A673 (cell line): ENCODE measurements at regions not wholly inside any gene's neighbourhood (a gene's known extent, or its start where the extent isn't known, plus 50 kb on each side); places are given as distances from the start of the nearest gene placed in this dataset.

Source experiments
- BruUV-seq: library from RNA; stranded (reverse); fragments of 400-500 nt; replicated peaks from 2 replicates; lab custom pipeline; 2021; lab: Mats Ljungman, UMichigan
- CTCF ChIA-PET: fragments of 300-600 bp; sonication (Branson Sonifier 250); formaldehyde crosslinking; loops from one replicate; lab custom pipeline; 2022; ENCODE audit warnings: antibody characterized with exemption; lab: Charles Lee
- POLR2A ChIA-PET: fragments of 300-600 bp; sonication (Branson Sonifier 250); formaldehyde crosslinking; loops from one replicate; lab custom pipeline; 2022; ENCODE audit warnings: antibody characterized with exemption; ENCODE audit not compliant: low non-redundant PET; lab: Charles Lee
- DNase-seq: peaks from one replicate; pipeline ENCODE4 v3.0.0-alpha.2; 2015; ENCODE audit warnings: low spot score
- H3K27ac ChIP-seq: fragments of 200-600 bp; sonication (generic); 2 replicates; pipeline ENCODE4 v1.5.1; 2016; ENCODE audit warnings: mixed run types, low read depth, mild to moderate bottlenecking, mixed read lengths, antibody characterized with exemption, low read length; ENCODE audit not compliant: poor library complexity, severe bottlenecking
- H3K27me3 ChIP-seq: fragments of 200-600 bp; sonication (generic); replicated peaks from 2 replicates; pipeline ENCODE4 v1.6.1; 2017; ENCODE audit warnings: mixed run types, low read depth, mild to moderate bottlenecking, mixed read lengths, antibody characterized with exemption, low read length; ENCODE audit not compliant: insufficient read depth, poor library complexity
- H3K36me3 ChIP-seq: fragments of 200-600 bp; sonication (generic); 2 replicates; pipeline ENCODE4 v1.6.1; 2016; ENCODE audit warnings: mixed run types, mild to moderate bottlenecking, mixed read lengths, antibody characterized with exemption, low read length; ENCODE audit not compliant: insufficient read depth, poor library complexity, severe bottlenecking
- H3K4me1 ChIP-seq: fragments of 200-600 bp; sonication (generic); 2 replicates; pipeline ENCODE4 v1.6.1; 2017; ENCODE audit warnings: mixed run types, mild to moderate bottlenecking, mixed read lengths, antibody characterized with exemption, low read length; ENCODE audit not compliant: insufficient read depth, poor library complexity, severe bottlenecking
- H3K4me3 ChIP-seq: fragments of 200-600 bp; sonication (generic); 2 replicates; pipeline ENCODE4 v1.5.1; 2016; ENCODE audit warnings: low read depth, mixed run types, mild to moderate bottlenecking, mixed read lengths, low read length; ENCODE audit not compliant: poor library complexity, severe bottlenecking
- H3K9me3 ChIP-seq: fragments of 200-600 bp; sonication (generic); 2 replicates; pipeline ENCODE4 v1.6.1; 2016; ENCODE audit warnings: mixed run types, low read depth, mild to moderate bottlenecking, mixed read lengths, antibody characterized with exemption, low read length; ENCODE audit not compliant: poor library complexity, severe bottlenecking
- EZH2 ChIP-seq: fragments of 200-600 bp; sonication (generic); IDR thresholded peaks from 2 replicates; pipeline ENCODE4 v1.6.1; 2017; ENCODE audit warnings: borderline replicate concordance, low read depth, mild to moderate bottlenecking, mixed read lengths, antibody characterized with exemption, low read length; ENCODE audit not compliant: poor library complexity, severe bottlenecking
- intact Hi-C: fragments of 100-400 bp; cut with micrococcal nuclease; formaldehyde crosslinking; loops from one replicate; pipeline ENCODE4 v1.10.0; 2022; ENCODE audit not compliant: unreplicated experiment
- TF ChIP-seq, protein P1 (sequence below): fragments of 300-800, 200-600 bp; sonication (generic); conservative IDR thresholded peaks from 2 replicates; pipeline ENCODE4 v1.5.1; 2017; ENCODE audit warnings: low read depth, mild to moderate bottlenecking, antibody characterized with exemption, low read length, moderate library complexity, mixed read lengths

GRCh38 chr11:26942356-26942755, 51.6 kb upstream of the FIBIN start:
- TF ChIP-seq, protein P1, sequence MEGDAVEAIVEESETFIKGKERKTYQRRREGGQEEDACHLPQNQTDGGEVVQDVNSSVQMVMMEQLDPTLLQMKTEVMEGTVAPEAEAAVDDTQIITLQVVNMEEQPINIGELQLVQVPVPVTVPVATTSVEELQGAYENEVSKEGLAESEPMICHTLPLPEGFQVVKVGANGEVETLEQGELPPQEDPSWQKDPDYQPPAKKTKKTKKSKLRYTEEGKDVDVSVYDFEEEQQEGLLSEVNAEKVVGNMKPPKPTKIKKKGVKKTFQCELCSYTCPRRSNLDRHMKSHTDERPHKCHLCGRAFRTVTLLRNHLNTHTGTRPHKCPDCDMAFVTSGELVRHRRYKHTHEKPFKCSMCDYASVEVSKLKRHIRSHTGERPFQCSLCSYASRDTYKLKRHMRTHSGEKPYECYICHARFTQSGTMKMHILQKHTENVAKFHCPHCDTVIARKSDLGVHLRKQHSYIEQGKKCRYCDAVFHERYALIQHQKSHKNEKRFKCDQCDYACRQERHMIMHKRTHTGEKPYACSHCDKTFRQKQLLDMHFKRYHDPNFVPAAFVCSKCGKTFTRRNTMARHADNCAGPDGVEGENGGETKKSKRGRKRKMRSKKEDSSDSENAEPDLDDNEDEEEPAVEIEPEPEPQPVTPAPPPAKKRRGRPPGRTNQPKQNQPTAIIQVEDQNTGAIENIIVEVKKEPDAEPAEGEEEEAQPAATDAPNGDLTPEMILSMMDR: no peak
- no peak for TF ChIP-seq EZH2
- Histone ChIP-seq H3K4me3 (no peak overlapping the region), H3K9me3 (no peaks in the 10 kb centered on the region), H3K27ac (no peak overlapping the region), H3K27me3 (peaks cover 71% of the 10 kb centered on the region), H3K4me1 (peaks cover 4% of the 10 kb centered on the region), H3K36me3 (no peaks in the 10 kb centered on the region)
- BruUV-seq: no TSS peak
- CTCF ChIA-PET: no interaction called here
- DNase-seq: no peak
- POLR2A ChIA-PET: no interaction called here
- intact Hi-C loops: no loop called here

GRCh38 chr11:26943636-26944035, 50.3 kb upstream of the FIBIN start:
- BruUV-seq: no TSS peak
- Histone ChIP-seq H3K27me3 (peaks cover 73% of the 10 kb centered on the region), H3K27ac (no peak overlapping the region), H3K36me3 (no peaks in the 10 kb centered on the region), H3K4me3 (no peak overlapping the region), H3K9me3 (no peaks in the 10 kb centered on the region), H3K4me1 (peaks cover 6% of the 10 kb centered on the region)
- intact Hi-C loops: no loop called here
- no peak for DNase-seq
- ChIA-PET CTCF (no interaction called here), POLR2A (no interaction called here)
- TF ChIP-seq, protein P1: no peak
- no peak for TF ChIP-seq EZH2
